HUDEP-2 (cell line): ENCODE measurements at regions not wholly inside any gene's neighbourhood (a gene's known extent, or its start where the extent isn't known, plus 50 kb on each side); places are given as distances from the start of the nearest gene placed in this dataset.
"Not testable (repeated sequence)": the region's sequence is repeated elsewhere in the genome, so short reads cannot be mapped to it uniquely, and the experiment has no call there.

Experiments
- DNase-seq, 76 experiments: peaks; one replicate each; lab custom pipeline; 2025; ENCODE audit not compliant: unreplicated experiment in 76 of 76; lab: John Stamatoyannopoulos, UW

DNA sequence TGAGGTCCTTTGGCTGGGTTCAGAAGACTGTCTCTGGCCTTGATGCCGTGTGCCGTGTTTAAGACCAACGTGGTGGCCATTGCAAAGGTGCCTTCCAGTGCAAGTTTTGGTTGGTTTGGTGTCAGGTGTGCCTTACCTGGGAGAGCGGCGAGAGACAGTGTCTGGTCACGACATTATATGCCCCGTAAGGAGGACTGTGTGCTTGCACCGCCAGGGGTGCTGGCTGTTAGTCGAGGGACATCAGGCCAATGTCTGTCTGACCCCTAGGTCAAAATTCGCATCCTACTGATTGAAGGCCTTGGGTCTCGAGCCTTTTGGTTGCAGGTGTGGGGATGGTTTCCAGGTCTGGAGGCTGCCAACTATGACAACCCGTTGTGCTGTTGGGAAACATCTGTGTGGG lies 111.9 kb downstream of the SNRPN start:
- DNase-seq = no peak

DNA sequence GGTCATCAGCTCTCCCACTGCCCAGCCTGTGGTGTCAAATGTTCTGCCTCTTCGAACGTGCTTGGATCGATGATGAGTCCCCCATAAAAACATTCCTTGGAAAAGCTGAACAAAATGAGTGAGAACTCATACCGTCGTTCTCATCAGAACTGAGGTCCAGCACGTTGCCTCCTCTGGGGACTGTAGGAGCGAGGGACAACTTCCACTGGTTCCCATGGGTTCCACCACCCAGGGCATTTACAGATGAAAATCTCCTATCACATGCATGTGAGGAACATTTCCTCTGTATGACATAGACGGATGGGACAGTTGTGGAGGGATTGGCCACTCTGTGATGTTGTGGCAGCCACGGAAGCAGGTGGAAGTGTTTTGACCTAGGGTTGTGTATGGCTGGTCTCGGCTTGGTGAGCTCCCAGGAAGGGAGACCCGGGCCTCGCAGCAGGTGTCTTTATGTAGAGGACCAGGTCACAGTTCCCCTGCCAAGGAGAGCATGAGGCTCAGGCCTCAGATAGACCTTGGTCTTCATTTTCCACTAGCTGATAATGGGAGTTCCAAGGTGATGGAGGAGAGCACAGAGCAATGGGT lies 113.0 kb downstream of the SNRPN start:
- DNase-seq = no peak

GRCh38 chr15:25068696-25069095 lies 113.9 kb downstream of the SNRPN start:
- DNase-seq = no peak

DNA sequence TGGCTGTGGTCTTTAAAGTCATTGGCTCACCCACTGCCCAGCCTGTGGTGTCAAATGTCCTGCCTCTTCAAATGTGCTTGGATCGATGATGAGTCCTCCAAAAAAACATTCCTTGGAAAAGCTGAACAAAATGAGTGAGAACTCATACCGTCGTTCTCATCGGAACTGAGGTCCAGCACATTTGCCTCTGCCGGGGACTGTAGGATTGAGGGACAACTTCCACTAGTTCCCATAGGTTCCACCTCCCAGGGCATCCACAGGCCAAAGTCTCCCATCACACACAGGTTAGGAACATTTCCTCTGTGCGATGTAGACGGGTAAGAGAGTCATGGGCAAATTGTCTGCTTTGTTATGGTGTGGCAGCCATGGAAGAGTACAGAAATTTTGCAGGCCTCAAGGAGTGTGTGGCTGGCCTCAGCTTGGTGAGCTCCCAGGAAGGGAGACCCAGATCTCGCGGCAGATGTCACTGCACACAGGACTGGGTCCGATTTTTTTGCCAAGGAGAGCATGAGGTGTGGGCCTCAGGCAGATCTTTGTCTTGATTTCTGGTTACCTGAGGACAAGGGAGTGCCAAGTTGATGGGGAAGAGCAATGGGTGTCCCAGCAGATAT lies 115.7 kb downstream of the SNRPN start:
- DNase-seq = no peak

- DNase-seq = no peak
Observed at GRCh38 chr15:25072857-25073476, 118.2 kb downstream of the SNRPN start.

- no peak for DNase-seq
Observed at GRCh38 chr15:25087137-25087536, 132.3 kb downstream of the SNRPN start.

DNA sequence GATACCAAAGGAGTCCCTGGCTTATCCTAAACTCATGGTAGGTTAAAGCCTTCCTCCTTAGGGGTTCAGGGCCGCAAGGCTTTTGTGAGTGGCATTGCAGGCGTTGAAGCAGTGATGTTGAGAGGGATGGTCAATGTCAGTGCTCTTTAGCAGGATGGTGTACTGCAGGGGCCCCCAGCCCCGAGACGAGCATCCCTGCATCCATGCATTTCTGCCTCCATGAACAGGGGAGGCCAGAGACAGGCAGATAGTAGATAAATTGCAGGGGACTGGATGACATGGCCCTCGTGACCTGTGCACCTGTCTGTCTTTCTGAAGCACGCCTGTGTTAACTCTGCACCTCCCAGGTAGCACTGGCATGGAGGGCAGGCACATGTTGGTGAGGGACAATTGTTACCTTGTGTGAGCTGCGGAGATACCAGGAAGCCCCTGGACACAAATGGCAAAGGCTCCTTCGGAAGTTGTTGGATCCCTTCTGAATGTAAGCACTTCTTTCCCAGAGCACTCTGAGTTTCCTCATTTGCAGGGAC lies 133.5 kb downstream of the SNRPN start:
- no peak for DNase-seq

- DNase-seq = no peak
Observed at GRCh38 chr15:25089577-25089976, 134.8 kb downstream of the SNRPN start.

GRCh38 chr15:25090073-25090733 lies 135.4 kb downstream of the SNRPN start:
- DNase-seq = no peak

DNA sequence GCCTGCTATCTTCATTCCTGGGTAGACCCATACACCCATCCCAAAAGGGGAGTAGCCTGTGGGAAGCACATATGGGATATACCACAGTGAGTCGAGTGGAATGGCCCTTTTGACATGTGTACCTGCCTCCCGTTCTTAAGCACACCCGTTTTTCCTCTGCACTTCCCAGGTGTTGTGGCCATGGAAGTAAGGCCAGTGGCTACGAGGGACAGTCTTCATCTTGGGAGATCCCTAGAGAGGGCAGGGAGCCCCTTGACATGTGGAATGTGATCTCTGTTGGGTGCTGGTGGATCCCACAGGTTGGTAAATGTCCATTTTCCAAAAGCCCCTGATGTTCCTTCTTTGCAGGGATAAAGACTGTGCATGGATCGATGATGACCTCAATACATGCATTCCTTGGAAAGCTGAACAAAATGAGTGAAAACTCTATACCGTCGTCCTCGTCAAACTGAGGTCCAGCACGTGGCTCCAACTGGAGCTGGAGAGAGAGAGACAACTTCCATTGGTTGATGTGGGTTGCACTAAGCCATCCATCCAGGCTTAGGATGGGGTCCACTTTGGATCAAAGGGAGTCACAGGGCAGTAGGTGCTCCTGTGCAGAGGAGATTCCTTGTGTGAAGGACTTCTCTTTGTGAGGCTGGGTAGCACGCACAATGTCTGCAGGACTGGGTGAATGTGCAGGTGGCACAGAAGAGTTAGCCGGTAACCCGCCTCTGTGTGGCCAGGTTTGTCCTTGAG lies 136.8 kb downstream of the SNRPN start:
- DNase-seq = no peak

DNA sequence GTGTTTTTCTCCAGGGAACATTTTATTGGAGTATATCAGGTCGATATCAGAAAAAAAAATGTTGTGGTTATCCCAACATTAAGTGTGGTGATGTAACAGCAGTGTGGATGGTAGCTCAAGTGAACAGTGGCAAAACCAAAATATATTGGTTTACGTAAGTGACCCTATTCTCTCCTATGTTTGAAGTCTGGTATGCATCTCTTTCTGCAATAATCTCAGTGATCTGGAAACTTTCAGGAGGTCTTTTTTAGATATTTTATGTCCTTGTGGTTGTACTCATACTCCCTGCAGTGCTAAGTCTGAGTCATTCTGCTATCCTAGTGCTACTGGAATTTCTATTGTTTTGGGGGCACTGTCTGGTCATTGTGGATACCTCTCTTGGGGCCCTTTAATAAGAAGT lies 137.9 kb downstream of the SNRPN start:
- DNase-seq = no peak

GRCh38 chr15:25093455-25094029 lies 138.8 kb downstream of the SNRPN start:
- DNase-seq = no peak

DNA sequence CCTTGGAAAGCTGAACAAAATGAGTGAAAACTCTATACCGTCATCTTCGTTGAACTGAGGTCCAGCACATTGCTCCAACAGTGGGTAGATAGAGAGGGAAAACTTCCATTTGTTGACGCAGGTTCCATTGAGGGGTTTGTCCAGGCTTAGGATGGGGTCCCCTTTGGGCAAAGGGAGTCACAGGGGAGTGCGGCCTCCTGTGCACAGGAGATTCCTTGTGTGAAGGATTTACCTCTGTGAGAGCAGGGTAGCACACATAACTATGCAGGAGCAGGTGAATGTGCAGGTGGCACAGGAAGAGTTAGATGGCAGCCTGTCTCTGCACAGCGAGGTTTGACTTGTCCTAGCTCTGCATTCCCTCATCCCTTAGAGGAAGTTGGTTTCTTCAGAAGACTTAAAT lies 139.3 kb downstream of the SNRPN start:
- no peak for DNase-seq

- DNase-seq = no peak
Observed at GRCh38 chr15:25094519-25094918, 139.7 kb downstream of the SNRPN start.

DNA sequence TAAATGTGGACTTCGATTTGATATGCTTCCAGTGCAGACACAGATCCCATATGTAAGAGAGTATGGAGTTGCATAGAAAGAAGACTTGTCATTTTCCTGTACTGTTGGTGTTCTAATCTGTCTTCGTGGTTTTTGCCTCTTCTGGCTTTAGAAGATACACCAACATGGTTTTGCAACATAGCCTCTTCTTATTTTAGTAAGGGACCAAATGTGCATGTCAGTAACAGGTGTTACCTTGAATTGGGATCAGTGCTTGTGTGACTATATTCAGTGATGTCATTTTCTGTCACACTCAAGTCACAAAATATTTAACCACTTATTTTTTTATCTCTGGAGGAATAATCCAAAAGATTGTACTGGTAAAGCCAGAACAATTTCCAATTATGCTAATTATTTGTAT lies 140.4 kb downstream of the SNRPN start:
- DNase-seq = no peak

- DNase-seq = not testable (repeated sequence)
Observed at GRCh38 chr15:25099966-25100365, 145.2 kb downstream of the SNRPN start.

GRCh38 chr15:25106209-25106608 lies 151.4 kb downstream of the SNRPN start:
- no peak for DNase-seq

DNA sequence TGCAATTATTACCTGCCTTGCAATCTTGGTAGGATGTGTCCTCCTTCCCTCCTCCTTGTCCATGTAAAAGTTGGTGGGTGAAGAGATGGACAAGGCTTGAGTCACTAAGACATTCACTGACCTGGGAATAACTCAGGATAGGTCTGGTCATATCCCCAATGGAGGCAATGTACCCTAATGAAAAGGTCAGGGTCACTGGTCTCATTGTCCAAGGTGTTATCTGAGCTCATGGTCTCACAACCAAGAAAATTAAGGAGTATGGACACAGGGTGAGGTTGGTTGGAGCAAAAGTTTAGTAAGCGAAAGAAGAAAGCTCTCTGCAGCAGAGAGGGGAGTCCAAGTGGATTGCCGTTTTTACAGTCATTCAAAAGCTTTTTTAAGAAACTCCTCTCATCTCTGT lies 179.0 kb downstream of the SNRPN start:
- DNase-seq = no peak

DNA sequence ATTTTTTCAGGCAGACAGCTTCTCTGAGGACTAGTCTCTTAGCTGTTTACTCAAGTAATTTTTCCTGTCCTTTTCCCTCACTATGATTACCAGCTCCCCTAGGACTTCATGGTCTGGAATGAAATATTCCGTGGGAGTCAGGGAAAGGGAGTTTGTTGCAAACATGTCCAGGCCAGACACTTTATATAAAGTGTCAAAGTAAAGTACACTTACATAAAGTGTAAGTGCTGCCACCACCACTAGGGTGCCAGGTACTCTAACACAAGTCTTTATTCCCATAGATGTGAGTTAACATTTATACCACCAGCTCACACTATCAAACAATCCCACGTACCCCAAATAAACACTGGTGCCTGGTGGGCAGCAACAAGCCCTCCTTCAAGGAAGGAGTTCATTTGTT lies 179.8 kb downstream of the SNRPN start:
- DNase-seq = no peak

GRCh38 chr15:25136119-25136518 lies 181.3 kb downstream of the SNRPN start:
- DNase-seq = peak in 1 of 76 experiments; percentile 1

DNA sequence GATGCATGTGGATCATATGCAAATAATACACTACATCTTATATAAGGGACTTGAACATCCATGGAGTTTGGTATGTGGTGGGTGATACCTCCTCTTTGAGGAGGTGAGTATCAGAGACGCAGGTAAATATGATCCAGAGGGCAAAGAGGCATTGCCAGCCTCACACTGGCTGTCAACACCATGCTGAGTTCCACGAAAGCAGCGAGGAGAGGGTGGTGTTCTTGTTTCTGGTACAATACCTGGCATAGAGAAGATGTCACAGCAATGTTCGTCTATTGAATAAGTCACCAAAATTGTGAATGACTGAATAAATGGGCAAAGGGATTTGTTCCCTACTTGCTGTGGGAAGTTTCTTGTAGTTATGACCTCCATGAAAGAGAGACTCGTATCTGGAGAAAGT lies 182.2 kb downstream of the SNRPN start:
- no peak for DNase-seq
